Caco-2 (cell line): ENCODE measurements at regions not wholly inside any gene's neighbourhood (a gene's known extent, or its start where the extent isn't known, plus 50 kb on each side); places are given as distances from the start of the nearest gene placed in this dataset.

Source experiments
- BruUV-seq: library from RNA; stranded (reverse); fragments of 400-500 nt; replicated peaks from 2 replicates; lab custom pipeline; 2021; lab: Mats Ljungman, UMichigan
- CTCF ChIA-PET: fragments of 300-600 bp; sonication (Branson Sonifier 250); formaldehyde crosslinking; loops from one replicate; lab custom pipeline; 2022; ENCODE audit warnings: antibody characterized with exemption; lab: Charles Lee
- POLR2A ChIA-PET: fragments of 300-600 bp; sonication (Branson Sonifier 250); formaldehyde crosslinking; loops from one replicate; lab custom pipeline; 2022; ENCODE audit warnings: antibody characterized with exemption; lab: Charles Lee
- DNase-seq, 2 experiments: peaks; one replicate each; pipeline versions ENCODE4 v3.0.0 to v3.0.0-alpha.2; 2020 to 2022
- H3K27me3 ChIP-seq: replicated peaks from 2 replicates; pipeline ENCODE4 v1.6.0; 2011; ENCODE audit warnings: low read length; ENCODE audit not compliant: control insufficient read depth, insufficient read depth
- H3K36me3 ChIP-seq: 2 replicates; pipeline ENCODE4 v1.5.1; 2011; ENCODE audit warnings: low read length; ENCODE audit not compliant: control insufficient read depth, insufficient read depth
- H3K4me1 ChIP-seq: fragments of 250-450 bp; sonication (Bioruptor Pico); 2 replicates; pipeline ENCODE4 v1.5.1; 2020; ENCODE audit warnings: mild to moderate bottlenecking
- H3K4me3 ChIP-seq: 2 replicates; pipeline ENCODE4 v1.5.1; 2011; ENCODE audit warnings: low read depth, mild to moderate bottlenecking, control low read depth, low read length
- H3K9me3 ChIP-seq: fragments of 250-450 bp; sonication (Bioruptor Pico); 2 replicates; pipeline ENCODE4 v1.5.1; 2020; ENCODE audit warnings: mild to moderate bottlenecking, moderate library complexity
- H3K27ac Mint-ChIP-seq: one replicate; pipeline ENCODE4 v1.8.0; 2022; ENCODE audit warnings: mixed read lengths; ENCODE audit not compliant: unreplicated experiment
- H3K27me3 Mint-ChIP-seq: one replicate; pipeline ENCODE4 v1.8.0; 2022; ENCODE audit warnings: mixed read lengths; ENCODE audit not compliant: insufficient read depth, unreplicated experiment
- H3K36me3 Mint-ChIP-seq: one replicate; pipeline ENCODE4 v1.8.0; 2022; ENCODE audit warnings: mild to moderate bottlenecking, mixed read lengths; ENCODE audit not compliant: insufficient read depth, unreplicated experiment
- H3K4me1 Mint-ChIP-seq: one replicate; pipeline ENCODE4 v1.8.0; 2022; ENCODE audit warnings: low read depth, mixed read lengths; ENCODE audit not compliant: unreplicated experiment
- H3K4me3 Mint-ChIP-seq: one replicate; pipeline ENCODE4 v1.8.0; 2022; ENCODE audit warnings: mild to moderate bottlenecking, moderate library complexity, mixed read lengths; ENCODE audit not compliant: unreplicated experiment
- H3K9me3 Mint-ChIP-seq: one replicate; pipeline ENCODE4 v1.8.0; 2022; ENCODE audit warnings: mixed read lengths; ENCODE audit not compliant: unreplicated experiment
- intact Hi-C: fragments of 100-400 bp; cut with micrococcal nuclease; formaldehyde crosslinking; loops from one replicate; pipeline ENCODE4 v1.10.0; 2022; ENCODE audit not compliant: unreplicated experiment
- TF ChIP-seq, protein P1 (sequence below), 2 experiments: fragments of 200-600 bp in 1 of 2; IDR thresholded peaks; 1 replicate in 1 of 2; 2 replicates in 1 of 2; pipeline versions ENCODE4 v1.5.1 to v1.8.0; 2011 to 2022; ENCODE audit warnings: antibody characterized with exemption in 1 of 2, control low read depth in 1 of 2, inconsistent platforms in 1 of 2, low read depth in 1 of 2, low read length in 1 of 2, mild to moderate bottlenecking in 1 of 2, moderate library complexity in 1 of 2; ENCODE audit not compliant: insufficient read depth in 1 of 2, severe bottlenecking in 1 of 2, unreplicated experiment in 1 of 2

- DNase-seq, result no peak
- no peaks in the 10 kb centered on the region for H3K4me1 Mint-ChIP-seq
- CTCF ChIA-PET, result no interaction called here
- POLR2A ChIA-PET, result interaction anchor here (0.5 kb wide), 1 partner anchor 332 kb away, joined by 7 read pairs; no protein-coding TSS in a partner anchor
- no peaks in the 10 kb centered on the region for H3K9me3 Mint-ChIP-seq
- BruUV-seq, result no TSS peak
- Histone ChIP-seq H3K27me3 (no peaks in the 10 kb centered on the region; the same call in 1 of the 2 replicates), H3K4me3 (no peak overlapping the region), H3K4me1 (no peaks in the 10 kb centered on the region), H3K9me3 (no peaks in the 10 kb centered on the region), H3K36me3 (no peaks in the 10 kb centered on the region)
- intact Hi-C loops, result no loop called here
- no peaks in the 10 kb centered on the region for H3K36me3 Mint-ChIP-seq
- H3K27me3 Mint-ChIP-seq, result peaks cover 3% of the 10 kb centered on the region
- TF ChIP-seq, protein P1, sequence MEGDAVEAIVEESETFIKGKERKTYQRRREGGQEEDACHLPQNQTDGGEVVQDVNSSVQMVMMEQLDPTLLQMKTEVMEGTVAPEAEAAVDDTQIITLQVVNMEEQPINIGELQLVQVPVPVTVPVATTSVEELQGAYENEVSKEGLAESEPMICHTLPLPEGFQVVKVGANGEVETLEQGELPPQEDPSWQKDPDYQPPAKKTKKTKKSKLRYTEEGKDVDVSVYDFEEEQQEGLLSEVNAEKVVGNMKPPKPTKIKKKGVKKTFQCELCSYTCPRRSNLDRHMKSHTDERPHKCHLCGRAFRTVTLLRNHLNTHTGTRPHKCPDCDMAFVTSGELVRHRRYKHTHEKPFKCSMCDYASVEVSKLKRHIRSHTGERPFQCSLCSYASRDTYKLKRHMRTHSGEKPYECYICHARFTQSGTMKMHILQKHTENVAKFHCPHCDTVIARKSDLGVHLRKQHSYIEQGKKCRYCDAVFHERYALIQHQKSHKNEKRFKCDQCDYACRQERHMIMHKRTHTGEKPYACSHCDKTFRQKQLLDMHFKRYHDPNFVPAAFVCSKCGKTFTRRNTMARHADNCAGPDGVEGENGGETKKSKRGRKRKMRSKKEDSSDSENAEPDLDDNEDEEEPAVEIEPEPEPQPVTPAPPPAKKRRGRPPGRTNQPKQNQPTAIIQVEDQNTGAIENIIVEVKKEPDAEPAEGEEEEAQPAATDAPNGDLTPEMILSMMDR (IDR thresholded peaks at IDR 0.05; ENCODE audit: insufficient read depth in 1 of 2, low read depth in 1 of 2, low read length in 1 of 2, severe bottlenecking in 1 of 2, unreplicated experiment in 1 of 2), result no peak
- H3K4me3 Mint-ChIP-seq, result no peak overlapping the region
- H3K27ac Mint-ChIP-seq, result no peak overlapping the region
These were observed 102.2 kb upstream of the BCL2L14 start for GRCh38 chr12:11968516-11968915.

DNA sequence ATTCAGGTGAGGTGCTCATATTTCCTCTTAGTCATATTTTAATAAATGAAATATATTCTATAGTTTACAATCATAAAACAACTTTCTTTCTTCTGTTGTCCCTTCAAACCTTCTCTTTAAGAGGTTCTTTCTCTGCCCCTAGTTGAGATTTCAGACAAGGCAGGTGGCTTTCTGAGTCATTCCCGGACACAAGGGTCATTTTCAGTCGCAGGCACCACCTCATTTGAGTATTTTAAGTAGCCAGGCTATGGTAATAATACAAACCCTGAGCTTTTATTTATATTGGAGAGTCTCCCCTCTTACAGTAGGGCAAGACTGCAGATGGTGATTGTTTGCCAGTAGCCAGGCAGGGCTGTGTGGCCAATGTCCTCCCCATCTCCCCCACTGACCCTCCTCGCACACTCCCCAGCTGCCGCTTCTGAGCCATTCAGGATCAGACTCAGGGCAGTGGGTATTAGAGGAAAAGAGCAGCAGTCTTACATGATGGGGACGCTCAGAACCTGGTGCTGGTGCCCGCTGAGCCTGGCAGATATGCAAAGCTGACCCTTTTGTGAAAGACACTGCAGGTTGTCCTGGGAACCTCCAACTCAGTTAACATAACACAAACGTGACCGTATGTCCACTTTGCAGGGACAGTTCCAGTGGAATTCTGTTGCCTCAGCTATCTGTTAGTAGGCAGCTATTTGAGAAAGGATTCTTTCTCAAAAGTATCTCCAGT is 101.1 kb upstream of the BCL2L14 start:
- no peaks in the 10 kb centered on the region for H3K9me3 ChIP-seq
- TF ChIP-seq, protein P1 (IDR thresholded peaks at IDR 0.05; ENCODE audit: insufficient read depth in 1 of 2, low read depth in 1 of 2, low read length in 1 of 2, severe bottlenecking in 1 of 2, unreplicated experiment in 1 of 2), result no peak
- no peaks in the 10 kb centered on the region for H3K36me3 ChIP-seq
- Mint-ChIP-seq H3K4me1 (no peaks in the 10 kb centered on the region), H3K36me3 (no peaks in the 10 kb centered on the region), H3K27ac (no peak overlapping the region), H3K27me3 (peaks cover 10% of the 10 kb centered on the region), H3K9me3 (no peaks in the 10 kb centered on the region), H3K4me3 (no peak overlapping the region)
- H3K4me1 ChIP-seq, result no peaks in the 10 kb centered on the region
- H3K27me3 ChIP-seq, result no peaks in the 10 kb centered on the region; the same call in 1 of the 2 replicates
- intact Hi-C loops, result no loop called here
- POLR2A ChIA-PET, result no interaction called here
- no peak for DNase-seq
- CTCF ChIA-PET, result no interaction called here
- no TSS peak for BruUV-seq
- H3K4me3 ChIP-seq, result no peak overlapping the region

- H3K27ac Mint-ChIP-seq, result no peak overlapping the region
- no TSS peak for BruUV-seq
- H3K9me3 Mint-ChIP-seq, result no peaks in the 10 kb centered on the region
- ChIA-PET CTCF (no interaction called here), POLR2A (no interaction called here)
- no peaks in the 10 kb centered on the region for H3K36me3 Mint-ChIP-seq
- H3K4me3 Mint-ChIP-seq, result no peak overlapping the region
- H3K27me3 Mint-ChIP-seq, result peaks cover 14% of the 10 kb centered on the region
- no peaks in the 10 kb centered on the region; the same call in 1 of the 2 replicates for H3K27me3 ChIP-seq
- TF ChIP-seq, protein P1 (IDR thresholded peaks at IDR 0.05; ENCODE audit: insufficient read depth in 1 of 2, low read depth in 1 of 2, low read length in 1 of 2, severe bottlenecking in 1 of 2, unreplicated experiment in 1 of 2), result no peak
- H3K4me3 ChIP-seq, result no peak overlapping the region
- H3K36me3 ChIP-seq, result no peaks in the 10 kb centered on the region
- no peaks in the 10 kb centered on the region for H3K9me3 ChIP-seq
- intact Hi-C loops, result no loop called here
- no peaks in the 10 kb centered on the region for H3K4me1 Mint-ChIP-seq
- no peaks in the 10 kb centered on the region for H3K4me1 ChIP-seq
- no peak for DNase-seq
These were observed 100.6 kb upstream of the BCL2L14 start for GRCh38 chr12:11970155-11970520.
